ENCODE measurements at regions not wholly inside any gene's neighbourhood (a gene's known extent, or its start where the extent isn't known, plus 50 kb on each side); places are given as distances from the start of the nearest gene placed in this dataset.

DNA sequence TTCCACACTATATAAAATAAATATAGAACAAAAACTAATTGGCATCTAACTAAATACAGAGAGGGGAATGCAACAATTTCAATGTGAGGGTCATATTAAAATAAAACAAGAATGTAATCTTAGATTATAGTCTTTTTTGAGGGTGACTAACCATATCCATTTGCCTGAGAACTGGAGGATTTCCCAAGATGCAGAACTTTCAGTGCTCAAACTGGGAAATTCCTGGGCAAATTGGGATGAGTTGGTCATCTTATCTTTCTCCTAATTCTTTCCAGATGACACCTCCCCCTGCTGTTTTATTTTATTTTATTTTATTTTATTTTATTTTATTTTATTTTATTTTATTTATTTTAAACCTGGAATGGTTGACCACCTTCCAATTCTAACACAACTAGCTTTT lies 846.2 kb downstream of the SLC4A3 start:
- no peaks in the 10 kb centered on the region for H3F3A ChIP-seq (ENCODE audit: insufficient read depth, low read length, poor library complexity, severe bottlenecking)
- no peaks in the 10 kb centered on the region for H4K20me1 ChIP-seq (ENCODE audit: insufficient read depth)
- no peaks in the 10 kb centered on the region for H3K36me3 ChIP-seq (ENCODE audit: insufficient read depth, low read length)
- no peaks in the 10 kb centered on the region for H3K9me3 ChIP-seq (ENCODE audit: low read length)
- H3K9me2 ChIP-seq (ENCODE audit: insufficient read depth, low read length): no peaks in the 10 kb centered on the region
- no peaks in the 10 kb centered on the region for H3K79me2 ChIP-seq (replicated peaks; ENCODE audit: insufficient read depth, low read length)
- H3K4me2 ChIP-seq (ENCODE audit: low read length): no peak overlapping the region
- H3K9ac ChIP-seq (ENCODE audit: low read length): no peak overlapping the region
- TF ChIP-seq MXI1 (conservative IDR thresholded peaks at IDR 0.05; ENCODE audit: poor library complexity, severe bottlenecking) (no peak), EZH2 (IDR thresholded peaks at IDR 0.05; ENCODE audit: borderline replicate concordance, insufficient read depth, low read length, poor library complexity, severe bottlenecking) (no peak)
- TF ChIP-seq, protein P1, sequence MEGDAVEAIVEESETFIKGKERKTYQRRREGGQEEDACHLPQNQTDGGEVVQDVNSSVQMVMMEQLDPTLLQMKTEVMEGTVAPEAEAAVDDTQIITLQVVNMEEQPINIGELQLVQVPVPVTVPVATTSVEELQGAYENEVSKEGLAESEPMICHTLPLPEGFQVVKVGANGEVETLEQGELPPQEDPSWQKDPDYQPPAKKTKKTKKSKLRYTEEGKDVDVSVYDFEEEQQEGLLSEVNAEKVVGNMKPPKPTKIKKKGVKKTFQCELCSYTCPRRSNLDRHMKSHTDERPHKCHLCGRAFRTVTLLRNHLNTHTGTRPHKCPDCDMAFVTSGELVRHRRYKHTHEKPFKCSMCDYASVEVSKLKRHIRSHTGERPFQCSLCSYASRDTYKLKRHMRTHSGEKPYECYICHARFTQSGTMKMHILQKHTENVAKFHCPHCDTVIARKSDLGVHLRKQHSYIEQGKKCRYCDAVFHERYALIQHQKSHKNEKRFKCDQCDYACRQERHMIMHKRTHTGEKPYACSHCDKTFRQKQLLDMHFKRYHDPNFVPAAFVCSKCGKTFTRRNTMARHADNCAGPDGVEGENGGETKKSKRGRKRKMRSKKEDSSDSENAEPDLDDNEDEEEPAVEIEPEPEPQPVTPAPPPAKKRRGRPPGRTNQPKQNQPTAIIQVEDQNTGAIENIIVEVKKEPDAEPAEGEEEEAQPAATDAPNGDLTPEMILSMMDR (IDR thresholded peaks at IDR 0.05; ENCODE audit: poor library complexity, severe bottlenecking): no peak
- TF ChIP-seq, protein P2, sequence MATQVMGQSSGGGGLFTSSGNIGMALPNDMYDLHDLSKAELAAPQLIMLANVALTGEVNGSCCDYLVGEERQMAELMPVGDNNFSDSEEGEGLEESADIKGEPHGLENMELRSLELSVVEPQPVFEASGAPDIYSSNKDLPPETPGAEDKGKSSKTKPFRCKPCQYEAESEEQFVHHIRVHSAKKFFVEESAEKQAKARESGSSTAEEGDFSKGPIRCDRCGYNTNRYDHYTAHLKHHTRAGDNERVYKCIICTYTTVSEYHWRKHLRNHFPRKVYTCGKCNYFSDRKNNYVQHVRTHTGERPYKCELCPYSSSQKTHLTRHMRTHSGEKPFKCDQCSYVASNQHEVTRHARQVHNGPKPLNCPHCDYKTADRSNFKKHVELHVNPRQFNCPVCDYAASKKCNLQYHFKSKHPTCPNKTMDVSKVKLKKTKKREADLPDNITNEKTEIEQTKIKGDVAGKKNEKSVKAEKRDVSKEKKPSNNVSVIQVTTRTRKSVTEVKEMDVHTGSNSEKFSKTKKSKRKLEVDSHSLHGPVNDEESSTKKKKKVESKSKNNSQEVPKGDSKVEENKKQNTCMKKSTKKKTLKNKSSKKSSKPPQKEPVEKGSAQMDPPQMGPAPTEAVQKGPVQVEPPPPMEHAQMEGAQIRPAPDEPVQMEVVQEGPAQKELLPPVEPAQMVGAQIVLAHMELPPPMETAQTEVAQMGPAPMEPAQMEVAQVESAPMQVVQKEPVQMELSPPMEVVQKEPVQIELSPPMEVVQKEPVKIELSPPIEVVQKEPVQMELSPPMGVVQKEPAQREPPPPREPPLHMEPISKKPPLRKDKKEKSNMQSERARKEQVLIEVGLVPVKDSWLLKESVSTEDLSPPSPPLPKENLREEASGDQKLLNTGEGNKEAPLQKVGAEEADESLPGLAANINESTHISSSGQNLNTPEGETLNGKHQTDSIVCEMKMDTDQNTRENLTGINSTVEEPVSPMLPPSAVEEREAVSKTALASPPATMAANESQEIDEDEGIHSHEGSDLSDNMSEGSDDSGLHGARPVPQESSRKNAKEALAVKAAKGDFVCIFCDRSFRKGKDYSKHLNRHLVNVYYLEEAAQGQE (IDR thresholded peaks at IDR 0.05; ENCODE audit: borderline replicate concordance): no peak
- H2AFZ ChIP-seq (ENCODE audit: low read depth, low read length): no peak overlapping the region
- H3K4me3 ChIP-seq (ENCODE audit: low read length): no peak overlapping the region
- H3K27me3 ChIP-seq (ENCODE audit: insufficient read depth, low read depth, low read length): no peaks in the 10 kb centered on the region
- H3K27ac ChIP-seq (ENCODE audit: low read length): no peak overlapping the region

DNA sequence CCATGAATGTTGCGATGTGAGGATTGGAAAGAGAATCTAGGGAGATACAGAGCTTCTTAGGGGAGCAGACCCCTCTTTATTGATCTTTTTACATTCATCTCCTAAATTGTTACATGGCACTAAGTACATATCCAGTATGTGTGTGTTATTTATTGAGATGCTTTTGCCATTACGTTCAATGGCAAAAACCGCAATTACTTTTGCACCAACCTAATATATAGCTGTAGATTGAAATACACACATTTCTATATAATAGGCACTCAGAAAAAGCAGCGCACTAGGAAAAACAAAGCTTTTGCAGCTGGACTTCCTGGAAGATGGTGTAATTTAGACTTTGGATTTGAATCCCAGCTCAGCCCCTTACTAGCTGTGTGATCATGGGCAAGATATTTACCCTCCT lies 849.4 kb downstream of the SLC4A3 start:
- H3K36me3 ChIP-seq (ENCODE audit: insufficient read depth, low read length): no peaks in the 10 kb centered on the region
- no peaks in the 10 kb centered on the region for H3K27me3 ChIP-seq (ENCODE audit: insufficient read depth, low read depth, low read length)
- H3K4me2 ChIP-seq (ENCODE audit: low read length): no peak overlapping the region
- H3K9ac ChIP-seq (ENCODE audit: low read length): no peak overlapping the region
- H2AFZ ChIP-seq (ENCODE audit: low read depth, low read length): no peak overlapping the region
- no peaks in the 10 kb centered on the region for H3K79me2 ChIP-seq (replicated peaks; ENCODE audit: insufficient read depth, low read length)
- no peaks in the 10 kb centered on the region for H3K9me2 ChIP-seq (ENCODE audit: insufficient read depth, low read length)
- H3K4me3 ChIP-seq (ENCODE audit: low read length): no peak overlapping the region
- no peak overlapping the region for H3K27ac ChIP-seq (ENCODE audit: low read length)
- no peaks in the 10 kb centered on the region for H3K9me3 ChIP-seq (ENCODE audit: low read length)
- H3F3A ChIP-seq (ENCODE audit: insufficient read depth, low read length, poor library complexity, severe bottlenecking): no peaks in the 10 kb centered on the region
- TF ChIP-seq EZH2 (IDR thresholded peaks at IDR 0.05; ENCODE audit: borderline replicate concordance, insufficient read depth, low read length, poor library complexity, severe bottlenecking) (no peak), EP300 (conservative IDR thresholded peaks at IDR 0.05; ENCODE audit: poor library complexity, severe bottlenecking) (no peak), RAD21 (conservative IDR thresholded peaks at IDR 0.05) (no peak), POLR2AphosphoS5 (IDR thresholded peaks at IDR 0.05) (no peak)
- TF ChIP-seq, protein P1 (IDR thresholded peaks at IDR 0.05; ENCODE audit: poor library complexity, severe bottlenecking): no peak
- no peaks in the 10 kb centered on the region for H4K20me1 ChIP-seq (ENCODE audit: insufficient read depth)
